SU-DHL-6 (cell line): ENCODE measurements at regions not wholly inside any gene's neighbourhood (a gene's known extent, or its start where the extent isn't known, plus 50 kb on each side); places are given as distances from the start of the nearest gene placed in this dataset.

Experiments
- H2AFZ ChIP-seq: fragments of 200-600 bp; sonication (generic); 2 replicates; pipeline ENCODE4 v1.6.1; 2014; ENCODE audit warnings: low read depth, mild to moderate bottlenecking, moderate library complexity, mixed read lengths, antibody characterized with exemption, low read length; ENCODE audit not compliant: severe bottlenecking
- H3F3A ChIP-seq: fragments of 200-600 bp; shearing (Covaris generic); 2 replicates; pipeline ENCODE4 v1.6.0; 2016; ENCODE audit warnings: antibody characterized with exemption, mild to moderate bottlenecking; ENCODE audit not compliant: insufficient read depth
- H3K27ac ChIP-seq: fragments of 200-600 bp; sonication (generic); 2 replicates; pipeline ENCODE4 v1.5.1; 2016; ENCODE audit warnings: low read depth, mild to moderate bottlenecking, low read length, moderate library complexity, mixed read lengths
- H3K27me3 ChIP-seq: fragments of 200-600 bp; sonication (generic), shearing (Covaris generic); 2 replicates; pipeline ENCODE4 v1.6.0; 2014; ENCODE audit warnings: mild to moderate bottlenecking, low read length
- H3K36me3 ChIP-seq: fragments of 200-600 bp; sonication (generic); 2 replicates; pipeline ENCODE4 v1.6.1; 2014; ENCODE audit warnings: mild to moderate bottlenecking, low read length, mixed read lengths
- H3K4me2 ChIP-seq: fragments of 300-600, 200-600 bp; shearing (Covaris generic), sonication (generic); 2 replicates; pipeline ENCODE4 v1.6.0; 2014; ENCODE audit warnings: low read length, low read depth, mild to moderate bottlenecking; ENCODE audit not compliant: poor library complexity, severe bottlenecking
- H3K4me3 ChIP-seq: fragments of 200-600 bp; sonication (generic); 2 replicates; pipeline ENCODE4 v1.5.1; 2014; ENCODE audit warnings: antibody characterized with exemption, low read length, mild to moderate bottlenecking, mixed read lengths; ENCODE audit not compliant: insufficient read depth, poor library complexity, severe bottlenecking
- H3K79me2 ChIP-seq: fragments of 200-600 bp; sonication (generic); 2 replicates; pipeline ENCODE4 v1.6.1; 2014; ENCODE audit warnings: mild to moderate bottlenecking, low read length, moderate library complexity; ENCODE audit not compliant: insufficient read depth
- H3K9ac ChIP-seq: fragments of 200-600 bp; sonication (generic); 2 replicates; pipeline ENCODE4 v1.7.0; 2014; ENCODE audit warnings: mild to moderate bottlenecking, low read length
- H3K9me2 ChIP-seq: fragments of 200-600 bp; sonication (generic); replicated peaks from 2 replicates; pipeline ENCODE4 v1.6.1; 2014; ENCODE audit warnings: low read length; ENCODE audit not compliant: insufficient read depth
- H3K9me3 ChIP-seq: fragments of 200-600 bp; sonication (generic); 2 replicates; pipeline ENCODE4 v1.6.1; 2014; ENCODE audit warnings: low read length, mixed read lengths; ENCODE audit not compliant: insufficient read depth
- H4K20me1 ChIP-seq: fragments of 200-600 bp; sonication (generic); 2 replicates; pipeline ENCODE4 v1.6.1; 2014; ENCODE audit warnings: low read depth, mild to moderate bottlenecking, antibody characterized with exemption, low read length, moderate library complexity, mixed read lengths
- EZH2phosphoT487 ChIP-seq: fragments of 200-600 bp; sonication (generic), shearing (Covaris generic); conservative IDR thresholded peaks from 2 replicates; pipeline ENCODE4 v1.6.1; 2018; ENCODE audit warnings: mild to moderate bottlenecking, antibody characterized with exemption, low read length, moderate library complexity, mixed read lengths
- TF ChIP-seq, protein P1 (sequence below): fragments of 200-600 bp; sonication (generic); IDR thresholded peaks from one replicate; pipeline ENCODE4 v1.5.1; 2017; ENCODE audit warnings: antibody characterized with exemption, mild to moderate bottlenecking, low read length, moderate library complexity; ENCODE audit not compliant: insufficient read depth, poor library complexity, severe bottlenecking

DNA sequence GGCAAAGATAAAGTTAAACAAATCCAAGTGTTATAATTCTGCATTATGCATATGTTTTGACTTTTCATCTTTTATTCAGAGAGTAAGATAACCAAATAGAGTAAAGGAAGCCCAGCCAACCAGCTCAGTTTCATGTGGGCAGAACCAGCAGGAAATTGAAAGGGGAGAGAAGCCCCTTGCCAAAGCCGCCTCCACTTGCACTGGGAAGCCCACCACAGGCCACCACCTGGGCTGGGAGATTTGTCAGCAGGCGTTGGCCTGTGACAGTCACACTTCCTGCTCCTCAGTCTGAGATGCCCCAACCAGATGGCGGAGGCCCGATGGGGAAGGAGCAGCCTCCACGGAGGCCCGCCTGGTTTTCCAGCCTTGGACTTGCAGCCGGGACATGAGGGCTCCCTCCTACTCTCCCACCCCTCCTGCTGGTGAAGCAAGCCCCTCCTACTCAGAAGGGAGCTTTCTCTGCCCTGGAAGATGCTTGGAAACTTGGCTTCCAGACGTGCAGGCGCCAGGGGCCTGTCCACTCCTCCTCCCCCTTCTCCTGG, 166.8 kb upstream of the SULF2 start:
- Histone ChIP-seq H3K9me2 (no peaks in the 10 kb centered on the region), H3K9me3 (no peaks in the 10 kb centered on the region), H2AFZ (no peak overlapping the region), H3K27me3 (no peaks in the 10 kb centered on the region), H3F3A (no peaks in the 10 kb centered on the region), H3K79me2 (no peaks in the 10 kb centered on the region), H3K9ac (no peak overlapping the region), H3K4me3 (no peak overlapping the region), H3K4me2 (no peak overlapping the region), H3K36me3 (no peaks in the 10 kb centered on the region), H3K27ac (no peak overlapping the region), H4K20me1 (no peaks in the 10 kb centered on the region)
- TF ChIP-seq, protein P1, sequence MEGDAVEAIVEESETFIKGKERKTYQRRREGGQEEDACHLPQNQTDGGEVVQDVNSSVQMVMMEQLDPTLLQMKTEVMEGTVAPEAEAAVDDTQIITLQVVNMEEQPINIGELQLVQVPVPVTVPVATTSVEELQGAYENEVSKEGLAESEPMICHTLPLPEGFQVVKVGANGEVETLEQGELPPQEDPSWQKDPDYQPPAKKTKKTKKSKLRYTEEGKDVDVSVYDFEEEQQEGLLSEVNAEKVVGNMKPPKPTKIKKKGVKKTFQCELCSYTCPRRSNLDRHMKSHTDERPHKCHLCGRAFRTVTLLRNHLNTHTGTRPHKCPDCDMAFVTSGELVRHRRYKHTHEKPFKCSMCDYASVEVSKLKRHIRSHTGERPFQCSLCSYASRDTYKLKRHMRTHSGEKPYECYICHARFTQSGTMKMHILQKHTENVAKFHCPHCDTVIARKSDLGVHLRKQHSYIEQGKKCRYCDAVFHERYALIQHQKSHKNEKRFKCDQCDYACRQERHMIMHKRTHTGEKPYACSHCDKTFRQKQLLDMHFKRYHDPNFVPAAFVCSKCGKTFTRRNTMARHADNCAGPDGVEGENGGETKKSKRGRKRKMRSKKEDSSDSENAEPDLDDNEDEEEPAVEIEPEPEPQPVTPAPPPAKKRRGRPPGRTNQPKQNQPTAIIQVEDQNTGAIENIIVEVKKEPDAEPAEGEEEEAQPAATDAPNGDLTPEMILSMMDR = no peak
- no peak for TF ChIP-seq EZH2phosphoT487

DNA sequence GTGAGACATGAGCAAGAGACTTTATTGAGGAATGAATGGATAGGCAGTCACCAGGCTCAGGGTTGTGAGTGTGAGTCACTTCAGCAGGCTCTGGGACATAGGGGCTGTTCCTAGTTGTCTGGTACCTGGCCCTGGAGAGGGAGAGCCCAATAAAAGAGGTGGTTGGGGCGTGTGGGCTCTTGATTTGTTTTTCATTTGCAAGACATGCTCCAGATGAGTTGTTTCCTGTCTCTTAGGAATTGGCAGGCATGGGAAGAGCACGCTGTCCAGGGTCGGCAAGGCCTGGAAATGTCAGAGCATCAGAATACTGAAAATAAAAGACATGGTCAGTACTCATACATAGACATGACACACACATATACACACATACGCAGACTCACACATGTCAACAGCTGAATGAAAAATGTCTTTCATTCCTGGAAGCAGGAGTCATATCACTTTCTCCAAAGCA, 166.3 kb upstream of the SULF2 start:
- H3K9me2 ChIP-seq = no peaks in the 10 kb centered on the region
- no peaks in the 10 kb centered on the region for H3K27me3 ChIP-seq
- no peak overlapping the region for H3K4me2 ChIP-seq
- H3K36me3 ChIP-seq = no peaks in the 10 kb centered on the region
- TF ChIP-seq EZH2phosphoT487 = no peak
- TF ChIP-seq, protein P1 = no peak
- H3K4me3 ChIP-seq = no peak overlapping the region
- no peaks in the 10 kb centered on the region for H3K79me2 ChIP-seq
- H3F3A ChIP-seq = no peaks in the 10 kb centered on the region
- no peak overlapping the region for H3K27ac ChIP-seq
- H3K9me3 ChIP-seq = no peaks in the 10 kb centered on the region
- H2AFZ ChIP-seq = no peak overlapping the region
- no peaks in the 10 kb centered on the region for H4K20me1 ChIP-seq
- H3K9ac ChIP-seq = no peak overlapping the region

DNA sequence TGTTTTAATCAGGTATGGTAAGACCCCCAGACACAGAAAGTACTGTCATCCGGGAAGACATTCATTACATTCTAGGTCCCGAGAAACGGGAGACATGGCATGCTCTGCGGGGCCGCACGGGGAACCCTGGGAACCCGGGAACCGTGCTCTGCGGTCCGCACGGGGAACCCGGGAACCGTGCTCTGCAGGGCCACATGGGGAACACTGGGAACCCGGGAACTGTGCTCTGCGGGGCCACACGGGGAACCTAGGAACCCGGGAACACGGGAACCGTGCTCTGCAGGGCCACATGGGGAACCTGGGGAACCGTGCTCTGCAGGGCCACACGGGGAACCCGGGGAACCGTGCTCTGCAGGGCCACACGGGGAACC, 165.6 kb upstream of the SULF2 start:
- H3K79me2 ChIP-seq = no peaks in the 10 kb centered on the region
- H4K20me1 ChIP-seq = no peaks in the 10 kb centered on the region
- TF ChIP-seq, protein P1 = no peak
- TF ChIP-seq EZH2phosphoT487 = no peak
- H3K27ac ChIP-seq = no peak overlapping the region
- H2AFZ ChIP-seq = no peak overlapping the region
- H3K9me2 ChIP-seq = no peaks in the 10 kb centered on the region
- H3K9me3 ChIP-seq = no peaks in the 10 kb centered on the region
- H3K9ac ChIP-seq = no peak overlapping the region
- H3F3A ChIP-seq = no peaks in the 10 kb centered on the region
- H3K4me3 ChIP-seq = no peak overlapping the region
- H3K27me3 ChIP-seq = no peaks in the 10 kb centered on the region
- H3K4me2 ChIP-seq = no peak overlapping the region
- H3K36me3 ChIP-seq = no peaks in the 10 kb centered on the region
